SK-N-SH (cell line): ENCODE measurements at regions not wholly inside any gene's neighbourhood (a gene's known extent, or its start where the extent isn't known, plus 50 kb on each side); places are given as distances from the start of the nearest gene placed in this dataset.

Experiments
- CTCF ChIA-PET: fragments of 300-600, 350-600 bp; formaldehyde crosslinking; extraction: SDS; loops from one replicate; lab custom pipeline; 2021; lab: Yijun Ruan, JAX
- POLR2A ChIA-PET: fragments of 350-600 bp; sonication (Branson Sonifier 250); formaldehyde crosslinking; extraction: SDS; loops from one replicate; lab custom pipeline; 2020; ENCODE audit warnings: antibody characterized with exemption, inconsistent platforms; lab: Yijun Ruan, JAX
- DNase-seq: peaks from one replicate; pipeline ENCODE4 v3.0.0; 2012
- H2AFZ ChIP-seq: fragments of 200-600 bp; sonication (generic); 2 replicates; pipeline ENCODE4 v1.8.1; 2016; ENCODE audit warnings: antibody characterized with exemption, mild to moderate bottlenecking, low read depth
- H3F3A ChIP-seq: fragments of 200-600 bp; sonication (generic); replicated peaks from 2 replicates; pipeline ENCODE3; 2016; ENCODE audit warnings: antibody characterized with exemption, mild to moderate bottlenecking; ENCODE audit not compliant: insufficient read depth
- H3K27ac ChIP-seq, 2 experiments: fragments of 200-500 bp in 1 of 2; fragments of 200-600 bp in 1 of 2; sonication (Bioruptor generic) in 1 of 2; sonication (generic), shearing (Covaris generic) in 1 of 2; 2 replicates each; pipeline versions ENCODE4 v1.5.1 to v1.6.1; 2014 to 2016; ENCODE audit warnings: low read depth in 2 of 2, inconsistent platforms in 1 of 2, low read length in 1 of 2, mild to moderate bottlenecking in 1 of 2, mixed read lengths in 1 of 2
- H3K27me3 ChIP-seq: fragments of 200-600 bp; sonication (generic), shearing (Covaris generic); 2 replicates; pipeline ENCODE4 v1.6.1; 2016; ENCODE audit warnings: mixed run types; ENCODE audit not compliant: insufficient read depth
- H3K36me3 ChIP-seq, 2 experiments: fragments of 200-500 bp in 1 of 2; fragments of 200-600 bp in 1 of 2; sonication (Bioruptor generic) in 1 of 2; sonication (generic) in 1 of 2; replicated peaks in 1 of 2; 2 replicates each; pipeline versions ENCODE3 to v1.5.1; 2014 to 2016; ENCODE audit warnings: low read length in 1 of 2, mild to moderate bottlenecking in 1 of 2; ENCODE audit not compliant: insufficient read depth in 2 of 2, control insufficient read depth in 1 of 2
- H3K4me1 ChIP-seq, 2 experiments: fragments of 200-500 bp in 1 of 2; fragments of 200-600 bp in 1 of 2; sonication (Bioruptor generic) in 1 of 2; sonication (generic), shearing (Covaris generic) in 1 of 2; 2 replicates each; pipeline versions ENCODE4 v1.5.1 to v1.6.1; 2014 to 2016; ENCODE audit warnings: low read depth in 1 of 2, low read length in 1 of 2, mixed run types in 1 of 2; ENCODE audit not compliant: insufficient read depth in 2 of 2, control insufficient read depth in 1 of 2
- H3K4me2 ChIP-seq: fragments of 200-600 bp; sonication (generic), shearing (Covaris generic); 2 replicates; pipeline ENCODE4 v1.6.1; 2017; ENCODE audit warnings: mixed run types
- H3K4me3 ChIP-seq, 2 experiments: fragments of 200-500 bp in 1 of 2; fragments of 200-600 bp in 1 of 2; sonication (Bioruptor generic) in 1 of 2; sonication (generic), shearing (Covaris generic) in 1 of 2; 2 replicates each; pipeline versions ENCODE4 v1.5.1 to v1.8.1; 2014 to 2016; ENCODE audit warnings: low read depth in 2 of 2, inconsistent platforms in 1 of 2, low read length in 1 of 2, mild to moderate bottlenecking in 1 of 2, mixed read lengths in 1 of 2, moderate library complexity in 1 of 2
- H3K79me2 ChIP-seq: fragments of 200-600 bp; sonication (generic); 2 replicates; pipeline ENCODE4 v1.8.1; 2017; ENCODE audit warnings: mild to moderate bottlenecking; ENCODE audit not compliant: insufficient read depth
- H3K9ac ChIP-seq: fragments of 200-600 bp; sonication (generic); 2 replicates; pipeline ENCODE4 v1.6.1; 2017; ENCODE audit warnings: mixed run types
- H3K9me2 ChIP-seq: fragments of 200-600 bp; sonication (generic); 2 replicates; pipeline ENCODE4 v1.6.1; 2017; ENCODE audit warnings: mixed run types
- H3K9me3 ChIP-seq: fragments of 200-600 bp; sonication (generic); 2 replicates; pipeline ENCODE4 v1.6.1; 2017; ENCODE audit warnings: mixed run types, mild to moderate bottlenecking, moderate library complexity
- H4K20me1 ChIP-seq: fragments of 200-600 bp; sonication (generic); 2 replicates; pipeline ENCODE4 v1.6.1; 2017; ENCODE audit warnings: mild to moderate bottlenecking, mixed run types; ENCODE audit not compliant: insufficient read depth
- CHD2 ChIP-seq: fragments of 150-350 bp; IDR thresholded peaks from 2 replicates; pipeline ENCODE4 v1.6.1; 2018; ENCODE audit warnings: low read length; ENCODE audit not compliant: partially characterized antibody
- EP300 ChIP-seq, 2 experiments: IDR thresholded peaks; 2 replicates each; pipeline versions ENCODE4 v1.4.0 to v1.6.1; 2012; ENCODE audit warnings: borderline replicate concordance in 1 of 2, low read depth in 1 of 2, low read length in 1 of 2
- EZH2phosphoT487 ChIP-seq: fragments of 200-600 bp; sonication (generic); IDR thresholded peaks from 2 replicates; pipeline ENCODE4 v1.6.1; 2017; ENCODE audit warnings: low read depth, mixed run types, mild to moderate bottlenecking, antibody characterized with exemption, moderate library complexity, borderline replicate concordance
- GABPA ChIP-seq: IDR thresholded peaks from 2 replicates; pipeline ENCODE4 v1.4.0; 2012; ENCODE audit warnings: low read depth, mild to moderate bottlenecking
- GATA2 ChIP-seq: sonication (generic); formaldehyde crosslinking; IDR thresholded peaks from 2 replicates; pipeline ENCODE4 v1.5.0; 2020; ENCODE audit warnings: mild to moderate bottlenecking, missing genetic modification reagents
- IRF3 ChIP-seq: fragments of 150-350 bp; IDR thresholded peaks from 2 replicates; pipeline ENCODE4 v1.6.1; 2016; ENCODE audit warnings: mild to moderate bottlenecking, low read depth, low read length
- MAX ChIP-seq: IDR thresholded peaks from 2 replicates; pipeline ENCODE4 v1.4.0; 2012; ENCODE audit warnings: low read depth
- MEF2A ChIP-seq: IDR thresholded peaks from 2 replicates; pipeline ENCODE4 v1.4.0; 2012; ENCODE audit warnings: low read depth, borderline replicate concordance
- MXI1 ChIP-seq: IDR thresholded peaks from 2 replicates; pipeline ENCODE4 v1.6.1; 2012; ENCODE audit warnings: mild to moderate bottlenecking, low read depth, low read length, improper control_type of control experiment
- RAD21 ChIP-seq: IDR thresholded peaks from 2 replicates; pipeline ENCODE4 v1.6.1; 2012; ENCODE audit warnings: mild to moderate bottlenecking, low read length
- RCOR1 ChIP-seq: fragments of 150-350 bp; IDR thresholded peaks from 2 replicates; pipeline ENCODE4 v1.6.1; 2017; ENCODE audit warnings: antibody characterized with exemption, low read length
- REST ChIP-seq: IDR thresholded peaks from 2 replicates; pipeline ENCODE4 v1.6.1; 2012; ENCODE audit warnings: mild to moderate bottlenecking, low read depth, low read length, moderate library complexity
- RXRA ChIP-seq: IDR thresholded peaks from 2 replicates; pipeline ENCODE4 v1.4.0; 2012; ENCODE audit warnings: low read depth, mild to moderate bottlenecking, borderline replicate concordance
- TAF1 ChIP-seq: IDR thresholded peaks from 2 replicates; pipeline ENCODE4 v1.6.1; 2012; ENCODE audit warnings: low read depth, mild to moderate bottlenecking, low read length, moderate library complexity, borderline replicate concordance
- USF1 ChIP-seq: IDR thresholded peaks from 2 replicates; pipeline ENCODE4 v1.4.0; 2012; ENCODE audit warnings: low read depth, borderline replicate concordance
- YY1 ChIP-seq: IDR thresholded peaks from 2 replicates; pipeline ENCODE4 v1.4.0; 2012; ENCODE audit warnings: low read depth, mild to moderate bottlenecking
- WGBS: methylation state at CpG from one replicate; pipeline ENCODE4 v1.1.6; 2017; ENCODE audit warnings: low lambda C conversion rate; 5-methylcytosine and 5-hydroxymethylcytosine counted together

GRCh38 chr1:22228505-22228911 is 85.6 kb upstream of the WNT4 start:
- no peak for DNase-seq
- ChIA-PET POLR2A (no interaction called here), CTCF (interaction anchor here (0.8 kb wide), 1 partner anchor 188 kb away, joined by 3 read pairs; no protein-coding TSS in a partner anchor)
- H3K4me3 ChIP-seq, result no peak overlapping the region
- TF ChIP-seq RAD21 (no peak), EP300 (IDR thresholded peaks at IDR 0.05; ENCODE audit: borderline replicate concordance in 1 of 2, low read depth in 1 of 2, low read length in 1 of 2) (no peak), GATA2 (no peak), RCOR1 (no peak), GABPA (no peak), EZH2phosphoT487 (no peak), YY1 (no peak), CHD2 (no peak)
- no peaks in the 10 kb centered on the region for H3K9me3 ChIP-seq
- no peak overlapping the region for H3K9ac ChIP-seq
- 70% methylated on average over 2 of the region's 7 CpGs for WGBS
- H3K9me2 ChIP-seq, result no peaks in the 10 kb centered on the region
- no peaks in the 10 kb centered on the region for H3K36me3 ChIP-seq
- no peaks in the 10 kb centered on the region; a peak in 1 of 4 replicates for H3K4me1 ChIP-seq
- H3K27ac ChIP-seq, result no peak overlapping the region
- no peaks in the 10 kb centered on the region for H4K20me1 ChIP-seq
- H3F3A ChIP-seq, result no peaks in the 10 kb centered on the region
- H3K79me2 ChIP-seq, result no peaks in the 10 kb centered on the region
- no peak overlapping the region for H2AFZ ChIP-seq
- H3K4me2 ChIP-seq, result no peak overlapping the region
- no peaks in the 10 kb centered on the region; the same call in 1 of the 2 replicates for H3K27me3 ChIP-seq

GRCh38 chr1:22229379-22229778 is 86.5 kb upstream of the WNT4 start:
- POLR2A ChIA-PET, result interaction anchor here (0.5 kb wide), 1 partner anchor 12 kb away, joined by 3 read pairs; no protein-coding TSS in a partner anchor
- no peak for DNase-seq
- CTCF ChIA-PET, result interaction anchor here (1.4 to 1.8 kb wide), 2 partner anchors 10 to 46 kb away, joined by 4 to 5 read pairs; no protein-coding TSS in a partner anchor

GRCh38 chr1:22231068-22231593 is 88.2 kb upstream of the WNT4 start:
- H4K20me1 ChIP-seq, result no peaks in the 10 kb centered on the region
- H2AFZ ChIP-seq, result no peak overlapping the region
- no peaks in the 10 kb centered on the region for H3K4me1 ChIP-seq
- H3K27ac ChIP-seq, result no peak overlapping the region
- peaks cover 1% of the 10 kb centered on the region; the same call in 1 of the 2 replicates for H3K27me3 ChIP-seq
- ChIA-PET CTCF (interaction anchor here (1.0 kb wide), 1 partner anchor 24 kb away, joined by 3 read pairs; no protein-coding TSS in a partner anchor), POLR2A (no interaction called here)
- H3K4me2 ChIP-seq, result no peak overlapping the region
- H3K79me2 ChIP-seq, result no peaks in the 10 kb centered on the region
- no peaks in the 10 kb centered on the region for H3F3A ChIP-seq
- no peaks in the 10 kb centered on the region for H3K36me3 ChIP-seq
- no peak overlapping the region for H3K4me3 ChIP-seq
- H3K9ac ChIP-seq, result no peak overlapping the region
- H3K9me3 ChIP-seq, result no peaks in the 10 kb centered on the region
- H3K9me2 ChIP-seq, result no peaks in the 10 kb centered on the region
- 40% methylated on average over 3 of the region's 3 CpGs for WGBS
- no peak for DNase-seq
- no peak for TF ChIP-seq MEF2A
- TF ChIP-seq IRF3, result no peak
- no peak for TF ChIP-seq USF1
- TF ChIP-seq MXI1, result no peak
- TF ChIP-seq REST, result no peak
- no peak for TF ChIP-seq EZH2phosphoT487
- TF ChIP-seq RAD21, result no peak

More at GRCh38 chr1:22229379-22229778, 86.5 kb upstream of the WNT4 start:
- Histone ChIP-seq H3F3A (no peaks in the 10 kb centered on the region), H3K9ac (no peak overlapping the region), H3K9me2 (no peaks in the 10 kb centered on the region), H3K36me3 (no peaks in the 10 kb centered on the region), H3K4me1 (no peaks in the 10 kb centered on the region), H3K4me2 (no peak overlapping the region), H3K4me3 (no peak overlapping the region), H3K9me3 (no peaks in the 10 kb centered on the region), H2AFZ (no peak overlapping the region), H4K20me1 (no peaks in the 10 kb centered on the region), H3K79me2 (no peaks in the 10 kb centered on the region), H3K27me3 (no peaks in the 10 kb centered on the region; the same call in 1 of the 2 replicates), H3K27ac (no peak overlapping the region)
- WGBS, result 56% methylated on average over 2 of the region's 2 CpGs
- TF ChIP-seq MXI1, result no peak
- no peak for TF ChIP-seq GABPA
- TF ChIP-seq RXRA, result no peak
- TF ChIP-seq TAF1, result no peak
- TF ChIP-seq MAX, result no peak
